Thyroid gland (tissue), 4 donors: ENCODE measurements at regions not wholly inside any gene's neighbourhood (a gene's known extent, or its start where the extent isn't known, plus 50 kb on each side); places are given as distances from the start of the nearest gene placed in this dataset.
"Not testable (repeated sequence)": the region's sequence is repeated elsewhere in the genome, so short reads cannot be mapped to it uniquely, and the experiment has no call there.

Source experiments
- POLR2A ChIP-seq, 2 donors: fragments of 450-650 bp; IDR thresholded peaks; one replicate each; pipeline ENCODE4 v1.6.1; 2017; ENCODE audit warnings: antibody characterized with exemption in 2 of 2, mild to moderate bottlenecking in 2 of 2, moderate library complexity in 1 of 2
- TF ChIP-seq, protein P1 (sequence below), 6 experiments: fragments of 200-600 bp in 3 of 6; fragments of 450-650 bp in 3 of 6; sonication (generic) in 3 of 6; IDR thresholded peaks; one replicate each; pipeline ENCODE4 v1.5.1; 2016 to 2019; ENCODE audit warnings: antibody characterized with exemption in 6 of 6, mild to moderate bottlenecking in 2 of 6, inconsistent platforms in 1 of 6, moderate library complexity in 1 of 6

DNA sequence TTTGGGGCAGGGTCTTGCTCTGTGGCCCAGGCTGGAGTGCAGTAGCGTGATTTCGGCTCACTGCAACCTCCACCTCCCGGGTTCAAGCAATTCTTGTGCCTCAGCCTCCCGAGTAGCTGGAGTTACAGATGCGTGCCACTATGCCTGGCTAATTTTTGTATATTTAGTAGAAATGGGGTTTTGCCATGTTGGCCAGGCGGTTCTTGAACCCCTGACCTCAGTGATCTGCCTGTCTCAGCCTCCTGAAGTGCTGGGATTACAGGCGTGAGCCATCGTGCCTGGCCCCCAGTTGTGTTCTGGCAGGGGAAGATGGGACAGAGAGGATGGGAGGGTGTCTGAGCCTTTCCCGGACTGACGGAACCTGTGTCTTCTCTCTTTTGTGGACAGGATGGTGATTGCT lies 111.3 kb upstream of the SERF1B start:
- TF ChIP-seq, protein P1, sequence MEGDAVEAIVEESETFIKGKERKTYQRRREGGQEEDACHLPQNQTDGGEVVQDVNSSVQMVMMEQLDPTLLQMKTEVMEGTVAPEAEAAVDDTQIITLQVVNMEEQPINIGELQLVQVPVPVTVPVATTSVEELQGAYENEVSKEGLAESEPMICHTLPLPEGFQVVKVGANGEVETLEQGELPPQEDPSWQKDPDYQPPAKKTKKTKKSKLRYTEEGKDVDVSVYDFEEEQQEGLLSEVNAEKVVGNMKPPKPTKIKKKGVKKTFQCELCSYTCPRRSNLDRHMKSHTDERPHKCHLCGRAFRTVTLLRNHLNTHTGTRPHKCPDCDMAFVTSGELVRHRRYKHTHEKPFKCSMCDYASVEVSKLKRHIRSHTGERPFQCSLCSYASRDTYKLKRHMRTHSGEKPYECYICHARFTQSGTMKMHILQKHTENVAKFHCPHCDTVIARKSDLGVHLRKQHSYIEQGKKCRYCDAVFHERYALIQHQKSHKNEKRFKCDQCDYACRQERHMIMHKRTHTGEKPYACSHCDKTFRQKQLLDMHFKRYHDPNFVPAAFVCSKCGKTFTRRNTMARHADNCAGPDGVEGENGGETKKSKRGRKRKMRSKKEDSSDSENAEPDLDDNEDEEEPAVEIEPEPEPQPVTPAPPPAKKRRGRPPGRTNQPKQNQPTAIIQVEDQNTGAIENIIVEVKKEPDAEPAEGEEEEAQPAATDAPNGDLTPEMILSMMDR (IDR thresholded peaks at IDR 0.05) = not testable (repeated sequence)
- TF ChIP-seq POLR2A (IDR thresholded peaks at IDR 0.05) = not testable (repeated sequence)
